Osteoblast (primary cell): ENCODE measurements at regions not wholly inside any gene's neighbourhood (a gene's known extent, or its start where the extent isn't known, plus 50 kb on each side); places are given as distances from the start of the nearest gene placed in this dataset.
A peak's percentile ranks its signal among the peaks of the same experiment; 100 is the strongest.

Source experiments
- DNase-seq: peaks from one replicate; pipeline ENCODE4 v3.0.0; 2011; ENCODE audit warnings: low spot score, mixed read lengths; ENCODE audit not compliant: insufficient read length; ENCODE audit errors: missing footprints
- H2AFZ ChIP-seq: 2 replicates; pipeline ENCODE4 v1.6.0; 2011; ENCODE audit warnings: mild to moderate bottlenecking, low read length
- H3K27ac ChIP-seq: 2 replicates; pipeline ENCODE4 v1.5.1; 2011; ENCODE audit warnings: mild to moderate bottlenecking, low read depth, low read length, moderate library complexity
- H3K27me3 ChIP-seq: 2 replicates; pipeline ENCODE4 v1.6.0; 2012; ENCODE audit warnings: mild to moderate bottlenecking, control low read depth, inconsistent platforms, low read length, moderate library complexity; ENCODE audit not compliant: insufficient read depth
- H3K36me3 ChIP-seq: 2 replicates; pipeline ENCODE4 v1.5.1; 2011; ENCODE audit warnings: mild to moderate bottlenecking, low read length, control low read depth, moderate library complexity; ENCODE audit not compliant: insufficient read depth
- H3K4me1 ChIP-seq: 2 replicates; pipeline ENCODE4 v1.5.1; 2011; ENCODE audit warnings: mild to moderate bottlenecking, low read length, control low read depth, moderate library complexity; ENCODE audit not compliant: insufficient read depth
- H3K4me2 ChIP-seq: 2 replicates; pipeline ENCODE4 v1.6.0; 2011; ENCODE audit warnings: mild to moderate bottlenecking, low read length; ENCODE audit not compliant: insufficient read depth
- H3K4me3 ChIP-seq: fragments of 200-600 bp; sonication (generic); 3 replicates; pipeline ENCODE4 v1.5.1; 2012; ENCODE audit warnings: mild to moderate bottlenecking, low read length, inconsistent platforms; ENCODE audit not compliant: insufficient read depth
- H3K79me2 ChIP-seq: 2 replicates; pipeline ENCODE4 v1.6.0; 2012; ENCODE audit warnings: mild to moderate bottlenecking, low read length, control low read depth, inconsistent platforms; ENCODE audit not compliant: insufficient read depth
- H3K9me3 ChIP-seq: 2 replicates; pipeline ENCODE4 v1.5.1; 2011; ENCODE audit warnings: low read depth, low read length, control low read depth
- H4K20me1 ChIP-seq: 2 replicates; pipeline ENCODE4 v1.6.0; 2012; ENCODE audit warnings: mild to moderate bottlenecking, low read length, control low read depth; ENCODE audit not compliant: insufficient read depth
- CTCF ChIP-seq: IDR thresholded peaks from 2 replicates; pipeline ENCODE4 v1.5.1; 2011; ENCODE audit warnings: mild to moderate bottlenecking, low read depth, low read length, moderate library complexity; ENCODE audit errors: extremely low read depth

DNA sequence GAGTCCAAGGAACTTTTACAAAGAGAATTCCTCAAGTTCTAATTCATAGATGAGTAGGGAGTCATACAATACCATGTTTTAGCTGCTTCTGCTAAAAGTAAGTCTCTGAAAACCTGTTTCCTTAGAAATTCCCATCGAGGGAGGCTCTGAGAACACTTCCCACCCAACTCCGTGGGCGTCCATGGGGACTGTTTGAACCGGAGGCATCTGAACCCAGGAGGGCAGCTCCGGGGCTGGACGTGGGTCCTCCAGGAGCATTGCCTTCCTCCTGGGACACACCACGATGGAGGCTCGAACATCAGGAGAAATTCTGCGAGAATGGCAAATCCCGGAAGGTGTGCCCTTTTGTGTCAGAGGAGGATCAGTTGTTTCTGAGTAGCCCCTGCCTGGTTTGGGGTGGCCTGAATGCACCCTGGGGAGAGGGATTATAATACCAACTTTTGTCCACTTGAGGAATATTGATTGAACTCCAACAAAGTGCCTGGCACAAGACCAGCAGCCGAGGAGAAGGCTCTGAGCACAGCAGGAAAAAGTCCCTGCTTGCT is 327.5 kb upstream of the SALL3 start:
- Histone ChIP-seq H2AFZ (no peak overlapping the region), H4K20me1 (no peaks in the 10 kb centered on the region), H3K4me1 (no peaks in the 10 kb centered on the region), H3K4me3 (no peak overlapping the region), H3K27ac (no peak overlapping the region), H3K79me2 (no peaks in the 10 kb centered on the region), H3K27me3 (no peaks in the 10 kb centered on the region), H3K36me3 (no peaks in the 10 kb centered on the region), H3K4me2 (no peak overlapping the region), H3K9me3 (peaks cover 4% of the 10 kb centered on the region)
- no peak for TF ChIP-seq CTCF
- DNase-seq, result peak; percentile 56

GRCh38 chr18:78655921-78656320 is 323.7 kb upstream of the SALL3 start:
- H3K27me3 ChIP-seq, result no peaks in the 10 kb centered on the region
- no peak for TF ChIP-seq CTCF
- no peak overlapping the region for H3K4me2 ChIP-seq
- H3K79me2 ChIP-seq, result no peaks in the 10 kb centered on the region
- no peaks in the 10 kb centered on the region for H3K4me1 ChIP-seq
- no peak overlapping the region for H3K4me3 ChIP-seq
- H3K27ac ChIP-seq, result no peak overlapping the region
- no peaks in the 10 kb centered on the region for H4K20me1 ChIP-seq
- no peak overlapping the region for H2AFZ ChIP-seq
- peak; percentile 52 for DNase-seq
- no peaks in the 10 kb centered on the region for H3K9me3 ChIP-seq
- no peaks in the 10 kb centered on the region for H3K36me3 ChIP-seq

DNA sequence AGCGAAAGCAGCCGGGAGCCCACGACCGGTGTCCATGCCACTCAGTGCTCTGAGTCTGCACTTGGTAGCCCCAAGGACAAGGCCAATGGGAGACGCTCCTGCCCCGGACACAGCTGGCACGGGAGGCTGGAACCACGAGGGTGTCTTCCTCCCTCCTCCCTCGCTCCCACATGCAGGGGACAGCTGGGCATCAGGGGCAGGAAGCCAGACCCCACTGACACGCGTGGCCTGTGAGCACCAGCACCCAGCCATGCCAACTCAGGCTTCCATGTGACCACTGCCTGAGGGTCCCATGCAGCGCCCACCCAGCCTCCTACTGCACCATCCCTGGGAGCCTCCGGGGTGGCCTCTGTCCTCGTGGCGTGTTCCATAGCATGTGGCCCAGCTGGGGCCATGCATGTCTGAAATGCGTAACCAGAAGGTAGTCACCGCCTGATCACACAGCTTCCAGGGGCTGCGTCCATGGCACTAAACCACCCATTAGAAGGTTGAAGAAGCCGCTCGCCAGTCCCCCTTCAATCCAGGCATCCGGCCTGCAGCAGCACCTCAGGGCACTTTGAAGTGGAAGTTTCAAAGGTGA is 323.2 kb upstream of the SALL3 start:
- H3K4me3 ChIP-seq, result no peak overlapping the region
- DNase-seq, result peak; percentile 65
- no peaks in the 10 kb centered on the region for H3K79me2 ChIP-seq
- H3K27ac ChIP-seq, result no peak overlapping the region
- no peaks in the 10 kb centered on the region for H4K20me1 ChIP-seq
- TF ChIP-seq CTCF, result no peak
- no peaks in the 10 kb centered on the region for H3K4me1 ChIP-seq
- no peak overlapping the region for H3K4me2 ChIP-seq
- no peaks in the 10 kb centered on the region for H3K9me3 ChIP-seq
- no peaks in the 10 kb centered on the region for H3K27me3 ChIP-seq
- no peaks in the 10 kb centered on the region for H3K36me3 ChIP-seq
- no peak overlapping the region for H2AFZ ChIP-seq

DNA sequence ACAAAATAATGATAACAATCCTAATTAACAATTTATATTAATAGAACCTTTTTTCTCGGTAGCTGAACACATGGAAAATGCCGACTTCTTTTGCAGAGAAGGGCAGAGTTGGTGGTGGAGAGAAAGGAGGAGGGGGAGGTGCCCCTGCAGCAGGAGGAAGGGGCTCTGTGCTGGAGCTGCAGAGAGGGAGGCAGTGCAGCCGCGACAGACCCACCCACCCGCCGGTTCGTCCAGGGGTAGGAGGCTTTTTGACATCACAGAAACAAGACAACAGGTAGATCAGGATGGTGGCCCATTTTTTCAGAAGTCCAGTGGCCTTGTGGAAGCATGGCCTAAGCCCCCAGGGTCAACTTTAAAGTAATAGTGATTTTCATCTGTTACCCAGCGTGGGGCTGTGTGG is 321.1 kb upstream of the SALL3 start:
- no peaks in the 10 kb centered on the region for H3K27me3 ChIP-seq
- H3K79me2 ChIP-seq, result no peaks in the 10 kb centered on the region
- no peak for TF ChIP-seq CTCF
- no peak overlapping the region for H3K27ac ChIP-seq
- no peak overlapping the region for H3K4me2 ChIP-seq
- H4K20me1 ChIP-seq, result no peaks in the 10 kb centered on the region
- H2AFZ ChIP-seq, result no peak overlapping the region
- H3K9me3 ChIP-seq, result no peaks in the 10 kb centered on the region
- no peaks in the 10 kb centered on the region for H3K4me1 ChIP-seq
- no peaks in the 10 kb centered on the region for H3K36me3 ChIP-seq
- H3K4me3 ChIP-seq, result no peak overlapping the region
- peak; percentile 38 for DNase-seq
